HG03095 (cell line): ENCODE measurements at regions not wholly inside any gene's neighbourhood (a gene's known extent, or its start where the extent isn't known, plus 50 kb on each side); places are given as distances from the start of the nearest gene placed in this dataset.
A peak's percentile ranks its signal among the peaks of the same experiment; 100 is the strongest.
"Not testable (repeated sequence)": the region's sequence is repeated elsewhere in the genome, so short reads cannot be mapped to it uniquely, and the experiment has no call there.

ENCODE experiments used
- ATAC-seq: cut with Tn5 transposase; IDR thresholded peaks from one replicate; pipeline ENCODE4 v1.9.1; 2021; ENCODE audit warnings: moderate library complexity; ENCODE audit not compliant: unreplicated experiment

DNA sequence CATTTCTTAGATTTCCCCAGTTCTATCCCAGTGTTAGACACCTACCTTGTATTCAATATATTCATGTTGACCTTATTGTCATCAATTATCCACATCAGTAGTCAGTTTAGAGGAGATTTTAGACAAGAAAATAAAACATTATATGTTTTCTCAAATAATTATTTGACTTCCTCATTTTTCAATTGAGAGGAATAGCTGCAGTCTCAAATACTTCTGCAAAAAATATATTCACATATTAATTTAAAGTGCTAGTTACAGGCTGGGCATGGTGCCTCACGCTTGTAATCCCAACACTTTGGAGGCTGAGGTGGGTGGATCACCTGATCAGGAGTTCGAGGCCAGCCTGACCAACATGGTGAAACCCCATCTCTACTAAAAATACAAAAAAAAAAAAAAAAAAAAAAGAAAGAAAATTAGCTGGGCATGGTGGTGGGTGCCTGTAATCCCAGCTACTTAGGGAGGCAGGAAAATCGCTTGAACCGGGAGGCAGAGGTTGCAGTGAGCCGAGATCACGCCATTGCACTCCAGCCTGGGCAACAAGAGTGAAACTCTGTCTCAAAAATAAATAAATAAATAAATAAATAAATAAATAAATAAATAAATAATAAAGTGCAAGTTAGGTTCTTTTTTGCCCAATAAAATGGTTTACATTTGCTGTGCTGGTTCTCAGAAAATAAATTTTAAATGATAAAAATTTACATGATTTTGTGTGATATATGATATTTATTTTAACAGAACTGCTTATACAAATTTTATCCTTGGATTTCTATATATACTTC is 565.3 kb upstream of the GOLIM4 start:
- not testable (repeated sequence) for ATAC-seq

DNA sequence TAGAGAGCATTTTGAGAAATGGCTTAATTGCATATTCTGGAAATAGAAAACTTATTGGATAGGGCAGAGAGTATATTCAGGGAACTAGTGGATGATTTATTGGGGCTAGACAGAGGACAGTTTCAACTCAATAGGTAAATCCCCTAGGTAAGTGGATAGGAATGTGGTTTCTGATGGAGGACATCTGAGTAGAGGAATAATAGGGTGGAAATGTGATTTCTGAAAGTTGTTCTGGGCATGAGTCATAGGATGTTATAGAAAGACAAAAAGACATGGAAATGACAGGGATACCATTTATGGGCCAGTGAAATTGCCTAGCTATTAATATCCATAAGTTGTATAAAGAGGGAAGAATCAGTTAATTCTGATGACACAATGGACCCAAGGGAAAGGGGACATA is 563.3 kb upstream of the GOLIM4 start:
- no peak for ATAC-seq

DNA sequence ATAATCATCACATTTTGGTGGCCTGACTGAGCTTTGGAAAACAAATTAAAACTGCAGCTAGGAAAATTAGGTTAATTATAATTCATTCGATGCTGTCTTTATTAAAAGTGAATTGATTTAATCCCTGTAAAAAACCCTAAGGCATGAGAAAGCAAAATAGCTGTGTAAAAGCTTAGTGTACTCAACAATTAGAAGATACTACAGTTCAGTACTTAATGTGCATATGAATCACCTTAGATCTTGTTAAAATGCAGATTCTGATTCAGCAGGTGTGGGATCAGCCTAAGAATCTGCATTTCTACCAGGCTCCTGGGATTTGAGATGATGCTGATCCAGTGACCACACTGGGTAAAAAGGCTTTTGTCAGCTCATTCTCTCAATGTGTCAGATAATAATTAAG is 559.9 kb upstream of the GOLIM4 start:
- no peak for ATAC-seq

DNA sequence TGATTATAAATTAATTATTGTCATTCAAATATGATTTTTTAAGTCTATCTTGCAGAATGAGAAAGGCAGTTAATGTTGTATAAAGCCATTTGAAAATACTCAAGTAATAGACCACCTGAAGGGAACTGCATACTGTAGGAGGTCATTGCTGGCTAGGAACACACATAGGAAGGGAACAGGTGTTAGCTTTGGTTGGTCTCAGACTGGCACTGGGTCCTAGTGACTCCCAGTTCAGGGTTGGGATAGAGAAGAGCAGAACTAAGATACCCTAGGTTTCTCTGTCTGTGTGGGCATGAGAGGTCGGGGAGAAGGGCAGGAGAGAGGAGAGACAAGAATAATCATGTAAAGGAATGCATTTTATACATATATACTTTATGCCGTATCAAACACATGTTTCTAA is 559.0 kb upstream of the GOLIM4 start:
- ATAC-seq, result no peak

DNA sequence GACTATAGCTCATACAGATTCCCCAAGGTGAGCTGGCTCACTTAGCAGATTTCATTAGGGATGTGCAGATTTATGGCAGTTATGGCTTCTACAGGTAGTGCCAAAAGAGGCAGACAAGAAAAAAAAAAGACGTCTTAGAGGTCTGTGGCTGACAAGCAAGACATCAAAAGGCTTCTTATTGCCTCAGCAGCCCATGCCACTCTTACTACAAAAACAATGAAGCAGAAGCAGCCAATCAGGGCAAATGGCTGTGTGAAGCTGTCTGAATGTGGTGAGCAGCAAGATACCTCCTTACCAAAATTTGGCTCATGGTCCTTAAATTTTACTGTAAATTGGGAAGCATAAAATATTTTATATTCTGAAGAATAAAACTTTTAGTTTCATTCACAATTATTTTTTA is 557.5 kb upstream of the GOLIM4 start:
- ATAC-seq, result no peak

DNA sequence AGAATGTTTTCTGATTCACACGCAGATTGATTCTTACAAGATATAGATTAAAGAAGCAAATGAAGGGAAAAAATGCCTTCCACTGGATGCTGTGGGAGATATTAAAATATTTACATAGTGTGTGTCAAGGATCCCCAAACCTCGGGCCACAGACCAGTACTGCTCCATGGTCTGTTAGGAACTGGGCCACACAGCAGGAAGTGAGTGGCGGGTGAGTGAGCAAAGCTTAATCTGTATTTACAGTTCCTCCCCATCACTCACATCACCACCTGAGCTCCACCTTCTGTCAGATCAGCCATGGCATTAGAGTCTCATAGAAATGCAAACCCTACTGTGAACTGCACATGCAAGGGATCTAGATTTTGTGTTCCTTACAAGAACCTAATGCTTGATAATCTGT is 552.6 kb upstream of the GOLIM4 start:
- ATAC-seq, result no peak

DNA sequence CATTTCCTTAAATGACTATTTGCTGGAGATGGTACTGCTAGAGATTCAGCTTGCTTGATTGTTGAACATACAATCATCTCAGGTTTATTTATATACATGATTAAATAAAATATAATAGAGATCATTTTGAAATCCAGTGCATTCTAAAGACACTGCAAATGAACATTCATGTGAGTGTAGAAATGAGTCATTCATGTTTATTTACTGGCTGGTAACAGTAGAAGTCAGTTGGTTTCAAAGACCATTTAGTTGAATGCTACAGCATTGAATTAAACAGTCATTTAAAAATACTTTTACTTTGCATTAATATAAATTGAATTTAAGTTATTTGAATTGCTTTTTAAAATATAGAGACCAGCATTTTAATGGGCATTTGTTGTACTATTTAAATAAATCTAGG is 551.9 kb upstream of the GOLIM4 start:
- no peak for ATAC-seq

DNA sequence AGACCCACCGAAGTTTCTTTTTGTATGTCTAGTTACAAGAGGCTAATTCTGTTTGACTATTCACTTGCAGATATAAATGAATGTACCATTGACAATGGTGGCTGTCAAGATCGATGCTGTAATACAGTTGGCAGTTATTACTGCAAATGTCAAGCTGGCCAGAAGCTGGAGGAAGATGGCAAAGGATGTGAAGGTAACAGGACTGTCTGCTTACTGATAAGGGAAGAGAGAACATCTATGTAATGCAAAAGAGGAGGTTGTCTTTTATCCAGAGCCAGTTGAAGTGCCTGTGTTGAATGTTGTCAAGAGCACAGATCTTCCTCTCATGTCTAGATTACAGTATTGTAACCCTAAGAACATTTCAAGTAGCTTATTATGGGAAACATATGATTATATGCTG is 549.5 kb upstream of the GOLIM4 start:
- no peak for ATAC-seq

DNA sequence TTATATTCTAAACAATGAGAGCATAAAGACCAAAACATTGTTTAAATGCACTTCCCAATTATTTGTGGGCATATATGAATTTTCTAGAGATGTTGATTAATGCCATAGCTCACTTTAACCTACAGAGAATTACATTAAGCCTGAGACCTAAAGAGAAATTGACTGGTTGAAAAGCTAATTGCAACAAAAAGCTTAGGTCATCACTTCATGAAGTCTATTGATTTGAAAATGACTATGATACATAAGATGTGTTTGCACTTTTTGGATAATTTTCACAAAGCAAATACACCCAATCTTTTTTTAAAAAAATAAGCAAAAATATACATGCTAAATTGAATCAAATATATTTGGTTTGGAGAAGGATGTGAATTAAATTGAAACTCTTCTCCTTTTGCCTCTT is 532.8 kb upstream of the GOLIM4 start:
- no peak for ATAC-seq

DNA sequence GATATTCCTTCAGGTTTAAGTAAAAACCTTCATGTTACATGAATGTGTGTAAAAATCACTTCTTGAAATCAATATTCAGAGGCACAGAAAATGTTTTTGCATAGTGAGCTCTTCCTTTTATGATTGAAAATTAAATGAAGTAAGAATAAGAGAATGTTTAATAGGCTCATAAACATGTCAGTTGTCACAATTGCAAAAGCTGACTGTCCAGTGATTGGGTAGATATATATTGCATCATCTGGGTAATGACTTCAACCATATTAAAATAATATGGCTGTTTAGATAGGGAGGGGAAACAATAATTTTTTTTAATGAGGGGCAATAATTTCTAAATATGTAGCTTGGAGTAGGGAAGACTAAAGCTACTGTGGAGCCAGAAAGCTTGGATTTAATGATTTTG is 529.8 kb upstream of the GOLIM4 start:
- no peak for ATAC-seq

DNA sequence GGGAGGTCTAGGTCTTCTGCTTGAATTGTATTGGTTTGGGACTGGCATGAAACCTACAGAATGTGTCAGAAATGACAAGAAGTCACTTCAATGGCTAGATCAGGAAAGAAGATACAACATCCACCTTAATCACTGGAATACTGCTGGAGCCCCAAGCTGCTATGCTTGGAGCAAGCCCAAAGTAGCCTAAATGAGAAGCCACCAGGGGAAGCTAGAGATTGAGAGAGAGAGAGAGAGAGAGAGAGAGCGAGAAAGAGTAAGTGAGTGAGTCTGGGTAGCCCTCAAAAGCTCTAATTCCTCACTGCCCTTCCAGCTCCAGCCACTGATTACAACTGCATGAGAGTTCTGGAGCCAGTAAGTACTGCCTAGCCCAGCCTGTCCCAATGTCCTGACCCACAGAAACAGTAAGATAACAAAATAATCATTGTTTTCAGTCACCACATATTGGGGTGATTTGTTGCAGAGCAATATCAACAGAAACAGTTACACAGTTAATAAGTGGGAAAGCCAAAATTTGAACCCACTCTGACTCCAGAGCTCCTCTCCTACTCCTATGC is 529.2 kb upstream of the GOLIM4 start:
- ATAC-seq, result no peak

DNA sequence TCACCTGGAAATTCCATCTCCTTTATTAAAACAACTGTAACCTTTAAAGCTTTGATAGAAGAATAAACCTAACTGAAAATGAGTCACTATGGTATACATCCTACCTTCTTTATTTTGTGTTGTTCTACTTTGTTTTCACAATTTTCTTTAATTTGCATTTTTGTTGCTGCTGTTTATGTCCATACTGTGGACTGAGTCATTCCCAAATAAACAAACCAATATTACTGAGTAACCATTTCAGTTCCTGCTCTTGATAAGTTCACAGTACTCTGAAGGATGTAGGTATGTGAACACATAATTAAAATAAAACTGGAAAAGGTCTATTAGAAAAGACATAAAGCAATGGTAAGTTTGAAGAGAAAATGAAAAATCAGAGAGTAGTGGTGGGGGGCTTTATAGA is 528.5 kb upstream of the GOLIM4 start:
- no peak for ATAC-seq

DNA sequence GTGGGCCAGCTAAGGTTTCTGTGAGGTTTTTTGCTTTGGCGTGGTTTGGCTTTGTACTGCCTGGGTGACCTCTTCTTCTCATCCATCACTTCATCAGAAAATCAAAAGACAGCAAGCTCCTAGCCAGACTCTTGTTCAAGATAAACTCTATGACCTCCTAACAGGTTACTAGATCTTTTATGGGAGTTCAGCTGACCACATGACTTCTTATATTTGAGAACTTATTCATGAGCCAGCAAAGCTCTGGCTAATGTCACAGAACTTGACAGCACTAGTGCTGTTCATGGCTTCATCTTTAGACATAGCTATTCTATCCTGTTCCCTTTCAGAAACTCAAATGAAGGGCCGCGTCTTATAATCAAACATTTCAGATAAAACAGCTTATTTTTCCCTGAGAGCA is 527.1 kb upstream of the GOLIM4 start:
- no peak for ATAC-seq

DNA sequence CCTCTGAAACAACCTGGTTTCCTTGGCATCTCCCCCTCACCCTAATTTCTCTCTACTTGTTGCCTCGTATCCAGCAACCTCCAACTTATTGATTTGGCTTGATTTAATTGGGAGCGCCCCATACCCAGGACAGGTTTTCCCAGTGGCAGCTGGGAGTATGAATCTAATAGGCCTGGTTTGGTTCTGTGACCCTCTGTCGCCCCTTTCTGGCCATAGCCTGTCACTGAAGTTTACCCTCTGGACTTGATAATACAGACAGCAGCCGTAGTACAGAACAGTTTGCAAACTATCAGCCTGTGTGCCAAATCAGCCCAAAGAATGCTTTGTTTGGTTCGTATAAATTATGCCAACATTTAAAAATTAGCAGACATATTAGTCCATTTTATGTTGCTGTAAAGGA is 525.1 kb upstream of the GOLIM4 start:
- ATAC-seq, result peak; percentile 74

DNA sequence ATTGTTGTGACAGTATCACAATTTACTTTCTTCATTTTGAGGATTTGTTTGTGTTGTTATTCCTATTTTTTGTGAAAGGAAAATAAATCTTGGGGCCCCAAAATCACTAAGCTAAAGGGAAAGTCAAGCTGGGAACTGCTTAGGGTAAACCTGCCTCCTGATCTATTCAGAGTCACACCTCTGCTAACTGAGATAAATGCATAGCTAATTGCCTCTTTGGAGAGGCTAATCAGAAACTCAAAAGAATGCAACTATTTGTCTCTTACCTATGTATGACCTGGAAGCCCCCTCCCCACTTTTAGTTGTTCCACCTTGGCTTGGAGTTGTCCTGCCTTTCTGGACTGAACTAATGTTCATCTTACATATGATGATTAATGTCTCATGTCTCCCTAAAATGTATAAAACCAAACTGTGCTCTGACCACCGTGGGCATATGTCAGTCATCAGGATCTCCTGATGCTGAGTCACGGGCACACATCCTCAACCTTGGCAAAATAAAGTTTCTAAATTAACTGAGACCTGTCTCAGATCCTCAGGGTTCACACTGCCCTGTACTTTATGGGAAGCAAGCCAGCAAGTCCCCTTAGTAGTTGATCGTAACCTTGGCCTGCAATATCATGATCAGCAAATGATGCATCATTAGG is 523.2 kb upstream of the GOLIM4 start:
- ATAC-seq, result no peak

DNA sequence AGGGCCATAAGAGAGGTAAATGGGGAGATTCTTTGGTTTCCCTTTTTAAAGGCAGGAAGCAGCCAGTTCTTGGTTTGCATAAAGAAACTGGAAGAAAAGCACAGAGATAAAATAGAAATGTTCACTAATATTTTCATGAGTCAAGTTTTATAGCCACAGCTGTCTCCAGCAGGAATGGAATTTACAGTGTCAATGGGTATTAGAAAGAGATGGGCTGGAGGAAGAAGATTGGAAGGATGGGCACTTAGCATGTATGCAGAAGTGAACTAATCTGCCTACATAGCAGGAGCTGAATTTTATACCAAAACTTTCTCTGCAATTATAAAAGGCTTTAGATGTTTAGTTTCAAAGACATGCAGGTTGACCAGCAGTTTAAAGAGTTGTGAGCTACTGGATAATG is 521.9 kb upstream of the GOLIM4 start:
- ATAC-seq, result no peak

DNA sequence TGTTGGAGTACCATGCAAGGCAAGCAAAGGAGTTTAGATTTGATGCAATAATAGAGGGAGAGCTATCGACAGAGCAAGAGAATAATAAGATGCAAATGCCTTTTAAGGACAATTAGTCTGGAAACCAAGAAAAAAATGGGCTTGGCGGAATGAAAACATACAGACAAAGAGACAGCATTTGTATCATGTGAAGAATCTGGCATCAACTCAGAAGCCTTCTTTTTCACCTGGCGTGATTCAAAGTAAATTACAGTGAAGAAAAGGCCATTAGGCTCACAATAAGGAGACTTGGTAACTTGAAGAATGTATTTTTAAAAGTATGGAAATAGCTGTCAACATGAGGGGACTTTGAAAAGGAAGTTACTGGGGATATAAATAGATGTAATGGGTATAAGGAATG is 521.2 kb upstream of the GOLIM4 start:
- no peak for ATAC-seq

DNA sequence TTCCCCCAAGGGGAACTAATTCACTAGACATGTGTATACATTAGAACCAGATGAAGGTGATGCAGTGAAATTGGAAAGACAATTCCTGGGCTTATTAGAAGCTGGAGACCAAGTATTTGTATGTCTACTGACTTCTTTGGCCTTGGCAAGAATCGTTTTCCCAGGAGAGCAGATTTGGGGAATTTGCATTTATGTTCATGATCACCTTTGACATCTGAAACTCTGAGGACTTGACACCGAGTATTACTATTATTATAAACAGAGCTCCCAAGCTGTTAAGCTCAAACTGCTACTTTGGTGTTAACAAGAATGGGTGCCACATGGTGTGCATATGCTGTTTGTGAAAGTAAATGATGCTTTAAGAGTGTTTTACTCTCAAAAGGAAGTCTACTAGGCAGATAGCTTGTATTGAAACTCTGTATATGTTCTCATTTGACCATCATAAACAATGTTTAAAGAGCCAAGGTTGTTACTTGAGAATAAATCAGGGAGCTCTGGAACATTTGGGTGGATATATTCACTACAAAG is 519.8 kb upstream of the GOLIM4 start:
- ATAC-seq, result no peak

DNA sequence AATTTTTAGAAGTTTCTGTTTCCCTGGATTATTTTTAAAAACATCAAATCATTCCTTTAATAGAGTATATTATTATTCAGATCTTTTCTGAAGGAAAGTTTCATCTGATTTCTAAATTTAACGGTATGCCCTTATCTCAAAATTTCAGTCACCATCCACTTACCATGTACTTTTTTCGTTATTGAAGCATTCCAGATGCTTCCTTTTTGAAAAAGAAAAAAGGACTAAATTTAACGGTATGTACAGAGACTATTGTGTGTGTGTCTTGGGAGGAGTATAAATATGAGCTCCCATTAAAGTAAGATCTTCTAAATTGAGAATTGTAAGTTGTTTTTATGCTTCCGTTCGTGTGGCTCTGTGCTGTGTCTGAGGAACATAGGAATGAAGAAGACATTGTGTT is 517.4 kb upstream of the GOLIM4 start:
- no peak for ATAC-seq

DNA sequence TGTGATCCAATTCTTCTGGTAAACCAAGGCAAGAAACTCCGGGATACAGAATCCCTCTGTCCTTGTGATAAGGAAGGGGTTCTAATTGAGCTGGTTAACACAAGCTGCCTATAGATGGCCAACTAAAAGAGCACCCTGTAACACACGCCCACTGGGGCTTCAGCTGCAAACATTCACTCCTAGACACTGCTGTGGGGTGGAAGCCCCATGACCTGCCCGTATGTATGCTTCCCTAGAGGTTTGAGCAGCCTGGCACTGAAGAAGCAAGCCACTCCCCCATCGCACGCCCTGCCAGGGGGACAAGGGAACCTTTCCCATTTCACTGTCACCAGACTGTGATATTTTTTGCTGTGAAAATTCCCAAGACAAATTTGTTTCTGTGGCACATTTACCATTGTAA is 516.9 kb upstream of the GOLIM4 start:
- no peak for ATAC-seq

DNA sequence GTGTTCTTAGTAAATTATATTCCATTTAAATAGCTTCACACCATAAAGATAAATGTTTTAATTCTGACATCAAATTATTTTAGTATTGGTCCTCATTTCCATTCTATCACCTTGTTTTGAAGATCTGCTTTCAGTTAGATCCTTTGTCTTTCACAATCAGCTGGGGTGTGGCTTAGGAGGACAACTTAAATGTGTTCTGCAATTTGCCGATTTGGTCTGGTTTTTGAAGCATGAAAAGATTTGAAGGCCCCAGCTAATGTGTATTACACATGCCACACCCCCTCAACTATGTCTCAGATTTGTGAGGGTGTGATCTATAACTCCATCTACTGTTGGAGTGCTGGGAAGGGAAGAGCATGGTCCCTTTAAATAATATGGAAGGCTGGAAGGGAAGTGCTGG is 516.1 kb upstream of the GOLIM4 start:
- no peak for ATAC-seq

DNA sequence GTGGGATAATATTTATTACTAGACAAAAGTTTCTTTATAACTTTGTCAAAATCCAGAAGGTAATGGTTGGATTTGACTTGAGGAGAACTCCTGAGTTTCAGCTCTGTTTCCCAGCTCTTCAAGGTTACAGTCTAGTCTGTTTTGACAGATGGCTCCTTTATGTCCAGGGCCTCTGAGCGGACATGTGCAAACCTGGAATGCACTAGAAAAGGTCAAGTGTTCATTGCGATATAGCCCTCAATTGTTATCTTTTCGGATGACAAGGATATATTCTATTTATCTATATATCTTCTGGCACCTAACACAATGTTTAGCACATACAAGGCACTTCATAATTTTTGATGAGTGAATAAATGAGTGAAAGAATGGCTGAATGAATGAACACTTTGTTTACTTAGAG is 513.2 kb upstream of the GOLIM4 start:
- no peak for ATAC-seq
